ENCODE measurements at regions not wholly inside any gene's neighbourhood (a gene's known extent, or its start where the extent isn't known, plus 50 kb on each side); places are given as distances from the start of the nearest gene placed in this dataset.

DNA sequence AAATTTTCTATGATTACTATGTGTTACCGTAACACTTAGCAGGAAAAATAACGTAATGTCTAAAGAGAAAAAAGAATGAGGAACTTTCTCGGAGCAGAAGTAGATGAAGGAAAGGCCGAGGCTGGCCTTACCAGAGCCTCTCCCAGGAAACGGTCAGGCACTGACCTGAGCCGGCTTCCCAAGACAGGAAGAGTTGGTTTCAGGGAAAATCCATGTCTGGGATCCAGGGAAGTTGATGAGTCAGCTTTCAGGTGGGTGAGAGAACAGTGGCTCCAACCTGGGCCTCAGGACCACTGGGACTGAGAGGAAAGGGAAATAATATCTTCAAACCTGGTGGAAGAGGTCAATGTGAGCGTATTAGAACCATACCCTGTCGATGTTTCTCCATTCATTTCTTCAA, 93.3 kb upstream of the UBL3 start:
- TF ChIP-seq RBM25 (IDR thresholded peaks at IDR 0.05; ENCODE audit: low read depth, low read length, severe bottlenecking) (no peak), POLR2AphosphoS5 (IDR thresholded peaks at IDR 0.05; ENCODE audit: control insufficient read depth, insufficient read depth, low read depth, low read length) (no peak), SMARCA4 (IDR thresholded peaks at IDR 0.05) (no peak), SP2 (IDR thresholded peaks at IDR 0.05; ENCODE audit: extremely low read depth, low read depth, low read length, poor library complexity, severe bottlenecking) (no peak), CAMTA2 (CRISPR knock-in tag; conservative IDR thresholded peaks at IDR 0.05) (no peak)
- TF ChIP-seq, protein P1, sequence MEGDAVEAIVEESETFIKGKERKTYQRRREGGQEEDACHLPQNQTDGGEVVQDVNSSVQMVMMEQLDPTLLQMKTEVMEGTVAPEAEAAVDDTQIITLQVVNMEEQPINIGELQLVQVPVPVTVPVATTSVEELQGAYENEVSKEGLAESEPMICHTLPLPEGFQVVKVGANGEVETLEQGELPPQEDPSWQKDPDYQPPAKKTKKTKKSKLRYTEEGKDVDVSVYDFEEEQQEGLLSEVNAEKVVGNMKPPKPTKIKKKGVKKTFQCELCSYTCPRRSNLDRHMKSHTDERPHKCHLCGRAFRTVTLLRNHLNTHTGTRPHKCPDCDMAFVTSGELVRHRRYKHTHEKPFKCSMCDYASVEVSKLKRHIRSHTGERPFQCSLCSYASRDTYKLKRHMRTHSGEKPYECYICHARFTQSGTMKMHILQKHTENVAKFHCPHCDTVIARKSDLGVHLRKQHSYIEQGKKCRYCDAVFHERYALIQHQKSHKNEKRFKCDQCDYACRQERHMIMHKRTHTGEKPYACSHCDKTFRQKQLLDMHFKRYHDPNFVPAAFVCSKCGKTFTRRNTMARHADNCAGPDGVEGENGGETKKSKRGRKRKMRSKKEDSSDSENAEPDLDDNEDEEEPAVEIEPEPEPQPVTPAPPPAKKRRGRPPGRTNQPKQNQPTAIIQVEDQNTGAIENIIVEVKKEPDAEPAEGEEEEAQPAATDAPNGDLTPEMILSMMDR (IDR thresholded peaks at IDR 0.05 in 2 of 3, conservative IDR thresholded peaks at IDR 0.05 in 1 of 3; ENCODE audit: insufficient read depth in 2 of 3, low read depth in 1 of 3, low read length in 3 of 3), result no peak
